22Rv1 (cell line): ENCODE measurements at regions not wholly inside any gene's neighbourhood (a gene's known extent, or its start where the extent isn't known, plus 50 kb on each side); places are given as distances from the start of the nearest gene placed in this dataset.
"Not testable (repeated sequence)": the region's sequence is repeated elsewhere in the genome, so short reads cannot be mapped to it uniquely, and the experiment has no call there.

Experiments used
- H3K27ac ChIP-seq: fragments of 450-650 bp; 2 replicates; pipeline ENCODE4 v1.5.1; 2017
- ZFX ChIP-seq: fragments of 450-650 bp; IDR thresholded peaks from 2 replicates; pipeline ENCODE4 v1.6.1; 2017; ENCODE audit warnings: antibody characterized with exemption, borderline replicate concordance
- TF ChIP-seq, protein P1 (sequence below): fragments of 450-650 bp; IDR thresholded peaks from 2 replicates; pipeline ENCODE4 v1.5.1; 2017; ENCODE audit warnings: mild to moderate bottlenecking

DNA sequence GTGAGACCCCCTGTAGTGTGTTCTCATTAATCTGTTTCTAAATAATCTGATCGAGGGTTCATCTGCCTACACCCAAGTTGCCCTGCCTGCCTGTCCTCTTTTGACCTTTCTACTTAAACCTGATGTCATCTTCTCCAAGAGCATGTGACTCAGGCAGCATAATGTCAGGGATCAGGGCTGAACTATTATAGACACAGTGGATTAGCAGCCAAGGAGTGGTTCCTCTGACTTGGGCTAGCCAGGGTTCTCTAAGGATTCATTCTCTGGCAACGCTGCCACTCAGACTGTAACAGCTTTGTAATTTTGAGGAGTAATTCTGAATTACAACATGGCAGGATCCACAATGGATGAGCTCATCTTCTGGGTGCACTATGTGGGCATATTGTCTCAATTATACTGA, 124.0 kb downstream of the MDH1 start:
- H3K27ac ChIP-seq = no peak overlapping the region
- no peak for TF ChIP-seq ZFX
- TF ChIP-seq, protein P1, sequence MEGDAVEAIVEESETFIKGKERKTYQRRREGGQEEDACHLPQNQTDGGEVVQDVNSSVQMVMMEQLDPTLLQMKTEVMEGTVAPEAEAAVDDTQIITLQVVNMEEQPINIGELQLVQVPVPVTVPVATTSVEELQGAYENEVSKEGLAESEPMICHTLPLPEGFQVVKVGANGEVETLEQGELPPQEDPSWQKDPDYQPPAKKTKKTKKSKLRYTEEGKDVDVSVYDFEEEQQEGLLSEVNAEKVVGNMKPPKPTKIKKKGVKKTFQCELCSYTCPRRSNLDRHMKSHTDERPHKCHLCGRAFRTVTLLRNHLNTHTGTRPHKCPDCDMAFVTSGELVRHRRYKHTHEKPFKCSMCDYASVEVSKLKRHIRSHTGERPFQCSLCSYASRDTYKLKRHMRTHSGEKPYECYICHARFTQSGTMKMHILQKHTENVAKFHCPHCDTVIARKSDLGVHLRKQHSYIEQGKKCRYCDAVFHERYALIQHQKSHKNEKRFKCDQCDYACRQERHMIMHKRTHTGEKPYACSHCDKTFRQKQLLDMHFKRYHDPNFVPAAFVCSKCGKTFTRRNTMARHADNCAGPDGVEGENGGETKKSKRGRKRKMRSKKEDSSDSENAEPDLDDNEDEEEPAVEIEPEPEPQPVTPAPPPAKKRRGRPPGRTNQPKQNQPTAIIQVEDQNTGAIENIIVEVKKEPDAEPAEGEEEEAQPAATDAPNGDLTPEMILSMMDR = no peak

DNA sequence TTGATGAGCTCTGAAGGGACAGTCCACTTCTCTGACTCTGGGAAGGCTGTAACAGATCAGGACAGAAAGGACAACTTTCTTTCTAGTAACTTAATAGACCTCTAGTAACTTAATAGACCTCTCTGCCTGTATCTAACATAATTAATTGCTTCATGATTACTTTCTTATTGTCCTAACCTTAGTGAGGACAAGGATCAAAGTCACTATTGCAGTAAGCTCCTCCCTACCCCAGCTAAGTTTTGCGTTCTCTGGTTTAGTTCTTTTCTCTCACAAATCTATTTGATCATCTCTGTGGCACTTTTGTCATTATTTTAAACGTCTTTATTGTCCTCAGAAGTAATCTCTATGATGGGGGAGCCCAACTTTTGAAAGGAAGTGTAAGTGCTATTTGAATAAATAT, 125.5 kb upstream of the UGP2 start:
- no peak for TF ChIP-seq ZFX
- TF ChIP-seq, protein P1 = no peak
- H3K27ac ChIP-seq = no peak overlapping the region

DNA sequence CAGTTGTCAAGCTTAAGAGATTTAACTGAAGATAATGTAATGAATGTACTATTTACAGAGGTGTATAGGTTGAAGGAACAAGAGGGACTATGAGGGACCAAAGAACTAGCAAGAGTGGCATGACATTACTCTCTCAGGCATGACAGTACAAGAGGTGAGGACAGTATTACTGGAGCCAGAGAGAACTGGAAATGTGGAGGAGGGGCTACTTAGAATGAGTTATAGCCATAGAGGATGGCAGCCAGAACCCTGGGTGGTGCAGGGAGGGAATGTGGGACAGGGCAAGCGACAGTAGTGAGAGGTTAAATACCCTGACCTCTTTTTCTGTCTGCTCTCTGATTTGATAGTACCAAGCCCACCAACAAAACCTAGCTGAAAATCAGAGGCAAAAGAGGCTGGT, 122.6 kb upstream of the UGP2 start:
- H3K27ac ChIP-seq = no peak overlapping the region
- no peak for TF ChIP-seq ZFX
- TF ChIP-seq, protein P1 = no peak

DNA sequence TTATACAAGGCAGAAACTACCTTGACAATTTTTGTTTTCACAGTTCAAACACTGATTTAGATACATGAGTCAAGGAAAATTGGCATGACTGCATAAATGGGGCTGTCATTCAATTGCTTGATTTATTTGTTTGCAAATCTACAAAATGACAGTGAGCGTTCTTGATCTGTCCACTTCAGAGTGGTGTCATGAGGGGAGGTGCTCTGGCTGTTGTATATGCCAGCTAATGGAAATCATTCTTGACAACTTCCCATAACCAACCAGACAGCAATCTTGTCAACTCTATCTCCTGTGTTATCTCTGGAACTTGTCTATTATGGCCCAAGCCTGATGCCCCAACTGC, 120.6 kb upstream of the UGP2 start:
- TF ChIP-seq ZFX = no peak
- TF ChIP-seq, protein P1 = no peak
- H3K27ac ChIP-seq = no peak overlapping the region

DNA sequence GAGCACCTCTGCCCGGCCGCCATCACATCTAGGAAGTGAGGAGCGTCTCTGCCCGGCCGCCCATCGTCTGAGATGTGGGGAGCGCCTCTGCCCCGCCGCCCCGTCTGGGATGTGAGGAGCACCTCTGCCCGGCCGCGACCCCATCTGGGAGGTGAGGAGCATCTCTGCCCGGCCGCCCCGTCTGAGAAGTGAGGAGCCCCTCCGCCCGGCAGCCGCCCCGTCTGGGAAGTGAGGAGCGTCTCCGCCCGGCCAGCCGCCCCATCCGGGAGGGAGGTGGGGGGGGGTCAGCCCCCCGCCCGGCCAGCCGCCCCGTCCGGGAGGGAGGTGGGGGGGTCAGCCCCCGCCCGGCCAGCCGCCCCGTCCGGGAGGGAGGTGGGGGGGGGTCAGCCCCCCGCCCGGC, 119.4 kb upstream of the UGP2 start:
- H3K27ac ChIP-seq = not testable (repeated sequence)

DNA sequence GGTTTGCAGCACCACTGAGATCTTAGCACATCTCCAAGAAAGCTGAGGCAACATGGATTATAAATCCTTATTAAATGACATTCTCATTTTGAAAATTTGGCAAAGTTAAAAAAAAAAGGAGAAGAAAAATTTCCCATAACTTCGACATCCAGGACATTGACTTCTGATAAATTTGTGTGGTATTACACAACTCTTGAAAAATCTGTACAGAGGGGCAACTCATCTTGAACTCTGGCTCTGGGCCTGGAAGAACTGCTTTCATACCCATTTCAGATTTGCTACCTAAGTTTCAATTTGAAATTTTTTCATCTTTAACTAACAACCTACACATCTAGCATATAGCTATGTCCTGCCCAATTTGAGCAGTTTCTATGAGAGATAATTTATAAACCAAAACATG, 118.0 kb upstream of the UGP2 start:
- no peak for TF ChIP-seq ZFX
- TF ChIP-seq, protein P1 = no peak
- no peak overlapping the region for H3K27ac ChIP-seq

DNA sequence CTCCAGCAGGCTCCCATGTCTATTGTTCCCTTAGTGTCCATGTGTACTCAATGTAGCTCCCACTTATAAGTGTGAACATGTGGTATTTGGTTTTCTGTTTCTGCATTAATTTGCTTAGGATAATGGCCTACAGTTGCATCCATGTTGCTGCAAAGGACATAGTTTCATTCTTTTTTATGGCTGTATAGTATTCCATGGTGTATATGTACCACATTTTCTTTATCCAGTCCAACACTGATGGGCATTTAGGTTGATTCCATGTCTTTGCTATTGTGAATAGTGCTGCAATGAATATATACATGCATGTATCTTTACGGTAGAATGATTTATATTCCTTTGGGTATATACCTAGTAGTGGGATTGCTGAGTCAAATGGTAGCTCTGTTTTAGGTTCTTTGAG, 116.5 kb upstream of the UGP2 start:
- H3K27ac ChIP-seq = not testable (repeated sequence)

DNA sequence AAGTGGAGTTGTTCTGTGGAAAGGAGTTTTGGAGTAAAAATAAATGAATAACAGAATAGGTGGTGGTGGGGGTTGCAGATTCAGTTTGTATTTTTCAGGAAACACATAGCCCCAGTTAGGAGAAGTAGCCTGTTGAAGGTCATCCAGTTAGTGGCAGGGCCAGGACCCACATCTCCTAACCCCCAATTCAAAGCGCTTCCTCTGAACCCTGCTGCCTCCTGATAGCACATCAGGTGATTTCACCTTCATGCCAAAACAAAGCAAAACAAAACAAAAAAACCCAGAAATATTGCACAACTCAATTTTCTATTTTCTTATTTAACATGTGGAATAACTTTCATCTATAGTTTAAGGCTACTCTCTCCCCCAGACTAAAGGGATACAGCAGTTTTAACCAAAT, 112.3 kb upstream of the UGP2 start:
- TF ChIP-seq, protein P1 = no peak
- no peak overlapping the region for H3K27ac ChIP-seq

DNA sequence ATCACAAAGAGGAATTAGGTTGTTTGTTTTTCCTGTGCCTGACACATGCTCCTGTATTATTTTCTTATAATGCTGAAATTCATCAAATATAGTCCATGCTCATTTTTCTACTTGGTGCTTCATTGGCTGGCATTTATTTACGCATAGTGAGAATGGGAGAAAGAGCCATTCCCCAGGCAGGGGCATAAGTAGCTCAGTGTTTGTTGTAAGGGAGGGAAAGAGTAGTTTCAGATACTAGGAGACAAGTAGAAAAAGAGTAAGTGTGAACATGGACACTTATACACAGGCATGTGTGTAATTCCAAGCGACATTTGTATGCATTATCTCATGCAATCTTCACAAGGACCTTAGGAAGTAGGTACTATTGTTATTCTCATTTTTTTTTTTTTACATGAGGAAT, 111.9 kb upstream of the UGP2 start:
- no peak overlapping the region for H3K27ac ChIP-seq
- TF ChIP-seq, protein P1 = no peak
- no peak for TF ChIP-seq ZFX
